GM12892 (cell line): ENCODE measurements at regions not wholly inside any gene's neighbourhood (a gene's known extent, or its start where the extent isn't known, plus 50 kb on each side); places are given as distances from the start of the nearest gene placed in this dataset.

ENCODE experiments used
- POLR2A ChIP-seq: IDR thresholded peaks from 2 replicates; pipeline ENCODE4 v1.6.1; 2011; ENCODE audit warnings: low read depth, low read length, control low read depth
- POLR2AphosphoS5 ChIP-seq: IDR thresholded peaks from 2 replicates; pipeline ENCODE4 v1.6.1; 2011; ENCODE audit warnings: low read depth, low read length, control low read depth
- TAF1 ChIP-seq: IDR thresholded peaks from 2 replicates; pipeline ENCODE4 v1.6.1; 2011; ENCODE audit warnings: low read depth, mild to moderate bottlenecking, control low read depth, low read length, borderline replicate concordance

DNA sequence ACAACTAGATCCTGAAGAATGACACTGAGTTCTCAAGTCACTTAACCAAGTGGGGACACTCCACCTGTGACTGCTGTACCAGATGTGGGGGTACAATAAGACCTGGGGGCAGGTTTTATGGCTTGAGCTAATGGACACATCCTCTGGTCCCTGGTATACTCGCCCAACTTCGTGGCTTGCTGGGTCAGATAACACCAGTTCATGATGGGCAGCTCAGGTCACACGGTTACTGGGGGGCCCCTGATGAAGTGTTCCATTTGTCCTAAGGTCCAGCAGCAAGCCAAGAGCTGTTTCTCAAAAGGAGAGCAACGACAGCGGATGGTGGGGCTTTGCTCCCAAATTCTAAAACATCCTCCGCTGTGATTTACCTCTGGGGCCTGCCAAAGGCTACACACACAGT is 1368.4 kb downstream of the BRD1 start:
- TF ChIP-seq POLR2A (no peak), POLR2AphosphoS5 (no peak), TAF1 (no peak)
